Stimulated activated CD4-positive, alpha-beta T cell treated with anti-CD3 and anti-CD28 coated beads, Interleukin-15, amount 100 ng/mL, for 48 hours (primary cell): ENCODE measurements at regions not wholly inside any gene's neighbourhood (a gene's known extent, or its start where the extent isn't known, plus 50 kb on each side); places are given as distances from the start of the nearest gene placed in this dataset.
A peak's percentile ranks its signal among the peaks of the same experiment; 100 is the strongest.
"Not testable (repeated sequence)": the region's sequence is repeated elsewhere in the genome, so short reads cannot be mapped to it uniquely, and the experiment has no call there.

Source experiments
- DNase-seq, 2 donors: peaks; one replicate each; pipeline ENCODE4 v3.0.0-alpha.2; 2020; ENCODE audit warnings: low read depth in 2 of 2

- no peak for DNase-seq
These were observed 177.3 kb upstream of the HMHB1 start for GRCh38 chr5:143634689-143635088.

DNA sequence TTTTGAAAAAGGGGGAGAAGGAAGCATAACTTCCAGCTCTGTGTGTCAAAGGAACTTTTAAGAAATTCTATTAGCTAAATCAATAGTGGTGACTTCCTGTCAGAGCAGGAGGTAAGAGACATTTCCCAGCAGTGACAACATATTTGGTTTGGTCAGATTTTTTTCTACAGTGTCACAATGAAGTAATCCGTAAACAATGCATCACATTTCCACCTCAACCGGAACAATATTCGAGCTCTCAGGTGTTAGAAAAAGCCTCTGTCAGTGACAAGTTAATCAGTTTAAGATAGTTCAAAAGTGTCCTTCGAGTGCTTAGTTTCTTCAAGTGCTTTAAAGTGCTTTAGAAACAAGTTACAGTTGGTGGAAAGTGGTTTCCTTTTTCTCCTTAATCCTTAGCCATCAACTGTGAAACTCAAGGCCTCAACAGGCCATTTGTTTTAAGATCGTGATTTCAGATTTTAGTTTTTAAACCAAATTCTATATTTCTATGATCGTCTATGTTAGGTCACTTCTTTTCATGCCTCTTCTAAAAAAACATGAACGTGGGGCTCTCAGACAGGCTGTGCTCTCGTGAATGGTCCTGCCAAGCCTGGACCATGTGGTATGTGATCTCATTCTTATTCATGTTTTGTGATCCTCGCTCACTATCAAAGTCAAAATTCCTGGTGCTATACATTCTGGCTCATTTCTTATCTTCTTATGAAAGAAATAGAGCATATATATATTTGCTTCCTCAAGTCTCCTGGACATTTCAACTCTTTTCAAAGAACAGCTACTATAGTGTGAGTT, 181.9 kb upstream of the HMHB1 start:
- DNase-seq = no peak

DNA sequence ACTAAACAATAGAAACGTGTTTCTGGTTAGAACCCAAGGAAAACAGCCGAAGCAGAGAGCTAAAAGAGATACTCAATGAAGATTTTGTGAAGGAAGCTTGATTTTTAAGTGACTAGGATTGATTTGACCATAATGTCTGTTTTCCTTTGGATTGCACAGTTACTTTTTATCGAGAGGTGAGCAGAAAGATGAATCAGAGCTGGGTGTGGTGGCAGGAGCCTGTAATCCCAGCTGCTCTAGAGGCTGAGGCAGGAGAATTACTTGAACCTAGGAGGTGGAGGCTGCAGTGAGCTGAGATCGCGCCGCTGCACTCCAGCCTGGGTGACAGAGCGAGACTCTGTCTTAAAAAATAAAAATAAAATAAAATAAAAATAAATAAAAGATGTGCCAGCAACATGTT, 186.9 kb upstream of the HMHB1 start:
- DNase-seq = not testable (repeated sequence)

- no peak for DNase-seq
These were observed 187.5 kb upstream of the HMHB1 start for GRCh38 chr5:143624465-143624864.

DNA sequence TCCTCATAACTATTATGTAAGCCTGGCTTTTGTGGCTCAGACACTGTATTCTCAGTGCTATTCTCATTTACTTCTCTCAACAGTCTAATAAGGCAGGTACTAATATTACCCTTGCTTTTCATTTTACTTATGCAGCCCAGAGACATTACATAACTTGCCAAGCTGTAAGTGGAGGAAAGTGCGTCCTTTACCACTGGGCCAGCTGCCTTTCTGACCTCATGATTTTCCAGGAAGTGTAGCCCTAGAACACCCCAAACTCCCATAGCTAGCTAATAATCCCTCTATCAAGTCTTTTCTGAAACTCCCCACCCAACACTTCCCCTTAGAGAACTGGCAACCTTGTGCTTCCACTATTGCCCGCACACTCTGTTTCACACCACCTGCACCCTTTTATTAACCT, 192.9 kb upstream of the HMHB1 start:
- DNase-seq = no peak

GRCh38 chr5:143618141-143618540, 193.8 kb upstream of the HMHB1 start:
- no peak for DNase-seq

- DNase-seq = no peak
These were observed 197.1 kb upstream of the HMHB1 start for GRCh38 chr5:143614831-143615230.

DNA sequence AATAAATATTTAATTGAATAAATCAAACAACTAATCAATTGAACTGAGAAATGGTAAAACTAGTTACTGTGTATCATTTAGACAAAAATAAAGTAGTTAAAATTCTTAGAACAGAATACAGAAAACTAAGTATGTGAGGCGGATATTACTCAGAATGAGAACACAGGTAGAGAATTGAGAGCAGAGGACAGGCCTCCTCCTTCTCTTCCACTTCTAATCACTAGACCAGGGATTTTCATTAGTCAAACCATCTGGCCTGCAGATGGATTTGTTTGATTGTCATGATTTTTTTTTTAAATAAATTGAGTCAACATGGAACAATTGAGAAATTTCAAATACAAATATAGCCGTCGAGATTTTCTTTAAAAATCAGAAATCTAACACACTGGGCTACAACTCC, 198.6 kb upstream of the HMHB1 start:
- no peak for DNase-seq

DNA sequence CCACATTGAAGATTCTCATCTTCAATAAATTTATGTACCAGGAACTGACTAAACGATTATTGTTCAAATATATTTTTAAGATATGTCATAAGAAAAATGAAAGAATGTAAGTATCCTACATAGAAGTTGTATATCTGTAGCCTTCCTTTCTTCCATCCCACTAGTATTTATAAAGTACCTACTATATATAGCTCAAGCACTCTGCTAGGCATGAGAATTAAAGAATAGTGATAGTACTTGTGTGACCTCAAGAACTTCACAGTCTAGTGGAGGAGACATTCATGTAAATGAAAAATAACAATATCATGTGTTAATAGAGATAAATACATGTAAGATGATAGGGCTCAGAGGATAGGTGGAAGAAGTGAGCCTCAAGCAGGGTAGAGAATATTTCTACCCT, 201.0 kb upstream of the HMHB1 start:
- no peak for DNase-seq

DNA sequence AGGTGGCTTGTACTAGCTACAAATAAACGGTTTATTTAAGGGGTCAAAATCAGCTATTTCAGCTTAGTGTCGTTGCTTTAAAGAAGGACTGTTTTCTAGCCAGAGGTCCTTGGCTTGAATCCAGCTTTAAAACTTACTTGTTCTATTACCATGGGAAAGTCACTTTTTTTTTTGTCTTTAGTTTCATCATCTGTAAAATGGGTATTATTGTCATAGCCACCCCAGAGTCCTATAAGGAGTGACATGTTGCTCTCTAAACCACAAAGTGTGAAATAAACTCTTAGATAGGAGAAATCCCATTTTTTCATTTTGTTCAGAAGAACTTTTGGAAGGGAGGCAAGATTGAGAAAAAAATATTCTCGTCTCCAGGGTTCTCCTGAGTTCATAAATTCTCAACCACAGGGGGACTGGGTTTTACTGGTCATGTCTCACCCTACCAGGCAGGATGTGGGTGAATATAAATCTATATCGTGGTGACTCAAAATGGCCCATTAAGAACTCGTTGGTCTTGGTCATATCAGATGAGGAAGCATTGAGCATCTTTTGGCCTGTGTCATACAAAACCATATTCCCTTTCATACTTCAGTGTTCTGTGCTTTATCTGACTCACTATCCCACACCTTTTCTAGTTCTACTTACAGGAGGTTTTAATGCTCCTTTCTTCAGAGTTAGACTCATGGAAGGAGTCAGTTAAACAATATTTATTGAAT, 202.7 kb upstream of the NR3C1 start:
- DNase-seq = peak in 1 of 2 donors; percentile 19

DNA sequence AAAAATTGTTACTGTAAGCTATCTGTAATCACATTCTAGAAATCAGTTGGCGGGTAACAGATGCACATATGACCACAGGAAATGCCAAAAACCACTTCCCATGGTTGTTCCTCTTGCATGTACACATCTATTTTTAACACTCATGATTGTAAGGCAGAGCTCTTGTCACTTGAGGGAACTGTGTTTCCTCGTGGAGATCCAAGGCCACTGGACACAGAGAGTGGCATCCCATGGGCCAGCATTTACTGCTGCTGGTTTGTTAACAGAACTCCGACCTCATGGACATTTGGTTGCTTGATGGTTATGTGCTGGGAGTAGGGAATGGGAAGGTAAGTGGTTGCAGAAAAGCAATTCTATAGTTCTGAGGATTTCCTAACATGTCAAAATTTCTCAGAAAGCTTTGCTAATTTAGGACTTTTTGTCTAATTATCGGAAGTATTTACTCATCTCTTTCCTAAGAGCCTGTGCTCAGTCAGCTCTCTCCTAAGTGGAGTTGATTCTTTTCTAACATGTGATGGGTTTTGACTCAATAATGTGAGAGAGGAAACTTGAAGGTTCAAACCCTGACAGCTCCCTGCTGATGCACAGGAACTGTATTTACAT, 202.0 kb upstream of the NR3C1 start:
- no peak for DNase-seq

DNA sequence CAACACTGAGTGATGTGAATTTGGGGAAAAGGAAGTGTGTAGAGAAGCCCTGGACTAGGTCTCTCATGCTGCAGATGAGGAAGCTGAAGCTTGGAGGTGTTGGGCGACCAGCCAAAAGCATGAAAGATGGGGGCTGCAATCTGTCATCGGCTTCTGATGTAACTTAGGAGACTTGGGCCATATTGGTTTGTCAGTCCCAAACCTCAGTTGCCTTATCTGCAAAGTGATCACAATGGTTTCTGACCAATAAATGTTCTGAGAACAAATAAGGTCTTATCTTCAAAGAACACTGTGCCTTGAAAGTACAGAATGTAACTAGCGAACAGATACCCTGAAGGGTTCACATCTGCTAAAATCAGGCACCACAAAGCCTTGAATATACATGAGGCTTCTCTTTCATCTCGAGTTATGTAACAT, 198.4 kb upstream of the NR3C1 start:
- DNase-seq = no peak

GRCh38 chr5:143601357-143601756, 197.9 kb upstream of the NR3C1 start:
- no peak for DNase-seq

GRCh38 chr5:143600396-143601075, 197.1 kb upstream of the NR3C1 start:
- DNase-seq = no peak

- no peak for DNase-seq
These were observed 196.0 kb upstream of the NR3C1 start for GRCh38 chr5:143599474-143599873.

- no peak for DNase-seq
These were observed 193.3 kb upstream of the NR3C1 start for GRCh38 chr5:143596824-143597223.

- DNase-seq = no peak
These were observed 191.7 kb upstream of the NR3C1 start for GRCh38 chr5:143594902-143595818.

GRCh38 chr5:143593723-143594122, 190.2 kb upstream of the NR3C1 start:
- no peak for DNase-seq

DNA sequence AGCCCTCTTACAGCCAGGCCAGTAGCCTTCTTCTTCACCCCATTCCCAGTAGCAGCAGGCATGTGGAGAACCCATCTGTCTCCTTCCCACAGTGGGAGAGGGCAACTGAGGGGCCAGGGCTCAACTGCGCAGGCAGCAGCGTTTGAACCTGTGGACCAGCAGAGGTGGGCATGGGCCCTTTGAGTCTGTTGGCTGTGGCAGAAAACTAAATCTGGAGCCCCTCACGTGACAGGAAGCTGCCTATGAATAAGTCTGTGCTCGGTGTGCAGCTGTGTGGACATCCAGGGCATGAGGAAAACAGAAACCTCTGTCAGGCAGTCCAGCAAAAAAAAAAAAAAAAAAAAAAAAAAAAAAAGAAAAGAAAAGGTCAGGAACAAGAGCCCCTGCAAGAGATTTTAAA, 189.2 kb upstream of the NR3C1 start:
- no peak for DNase-seq

GRCh38 chr5:143588933-143589662, 185.6 kb upstream of the NR3C1 start:
- no peak for DNase-seq

DNA sequence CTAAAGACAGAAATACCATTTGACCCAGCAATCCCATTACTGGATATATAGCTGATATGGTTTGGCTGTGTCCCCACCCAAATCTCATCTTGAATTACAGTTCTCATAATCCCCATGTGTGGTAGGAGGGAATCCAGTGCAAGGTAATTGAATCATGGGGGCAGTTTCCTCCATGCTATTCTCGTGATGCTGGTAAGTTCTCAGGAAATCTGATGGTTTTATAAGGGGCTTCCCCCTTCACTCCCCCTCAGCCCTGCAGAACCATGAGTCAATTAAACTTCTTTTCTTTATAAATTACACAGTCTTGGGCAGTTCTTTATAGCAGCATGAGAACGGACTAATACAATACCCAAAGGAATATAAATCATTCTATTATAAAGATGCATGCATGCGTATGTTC, 184.6 kb upstream of the NR3C1 start:
- DNase-seq = not testable (repeated sequence)
